ENCODE measurements at regions not wholly inside any gene's neighbourhood (a gene's known extent, or its start where the extent isn't known, plus 50 kb on each side); places are given as distances from the start of the nearest gene placed in this dataset.
"Not testable (repeated sequence)": the region's sequence is repeated elsewhere in the genome, so short reads cannot be mapped to it uniquely, and the experiment has no call there.

DNA sequence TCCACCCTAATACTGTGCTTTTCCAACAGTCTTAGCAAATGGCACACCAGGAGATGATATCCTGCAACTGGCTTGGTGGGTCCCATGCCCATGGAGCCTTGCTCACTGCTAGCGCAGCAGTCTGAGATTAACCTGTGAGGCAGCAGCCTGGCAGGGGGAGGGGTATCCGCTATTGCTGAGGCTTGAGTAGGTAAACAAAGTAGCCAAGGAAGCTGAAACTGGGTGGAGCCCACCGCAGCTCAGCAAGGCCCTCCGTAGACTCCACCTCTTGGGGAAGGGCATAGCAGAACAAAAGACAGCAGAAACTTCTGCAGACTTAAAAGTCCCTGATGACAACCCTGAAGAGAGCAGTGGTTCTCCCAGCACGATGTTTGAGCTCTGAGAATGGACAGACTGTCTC lies 399.0 kb downstream of the CCSER2 start (continued):
- TF ChIP-seq, protein P1, sequence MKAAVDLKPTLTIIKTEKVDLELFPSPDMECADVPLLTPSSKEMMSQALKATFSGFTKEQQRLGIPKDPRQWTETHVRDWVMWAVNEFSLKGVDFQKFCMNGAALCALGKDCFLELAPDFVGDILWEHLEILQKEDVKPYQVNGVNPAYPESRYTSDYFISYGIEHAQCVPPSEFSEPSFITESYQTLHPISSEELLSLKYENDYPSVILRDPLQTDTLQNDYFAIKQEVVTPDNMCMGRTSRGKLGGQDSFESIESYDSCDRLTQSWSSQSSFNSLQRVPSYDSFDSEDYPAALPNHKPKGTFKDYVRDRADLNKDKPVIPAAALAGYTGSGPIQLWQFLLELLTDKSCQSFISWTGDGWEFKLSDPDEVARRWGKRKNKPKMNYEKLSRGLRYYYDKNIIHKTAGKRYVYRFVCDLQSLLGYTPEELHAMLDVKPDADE (IDR thresholded peaks at IDR 0.05) = no peak
- no peak for TF ChIP-seq POLR2AphosphoS5 (IDR thresholded peaks at IDR 0.05; ENCODE audit: low read depth)
- TF ChIP-seq, protein P2, sequence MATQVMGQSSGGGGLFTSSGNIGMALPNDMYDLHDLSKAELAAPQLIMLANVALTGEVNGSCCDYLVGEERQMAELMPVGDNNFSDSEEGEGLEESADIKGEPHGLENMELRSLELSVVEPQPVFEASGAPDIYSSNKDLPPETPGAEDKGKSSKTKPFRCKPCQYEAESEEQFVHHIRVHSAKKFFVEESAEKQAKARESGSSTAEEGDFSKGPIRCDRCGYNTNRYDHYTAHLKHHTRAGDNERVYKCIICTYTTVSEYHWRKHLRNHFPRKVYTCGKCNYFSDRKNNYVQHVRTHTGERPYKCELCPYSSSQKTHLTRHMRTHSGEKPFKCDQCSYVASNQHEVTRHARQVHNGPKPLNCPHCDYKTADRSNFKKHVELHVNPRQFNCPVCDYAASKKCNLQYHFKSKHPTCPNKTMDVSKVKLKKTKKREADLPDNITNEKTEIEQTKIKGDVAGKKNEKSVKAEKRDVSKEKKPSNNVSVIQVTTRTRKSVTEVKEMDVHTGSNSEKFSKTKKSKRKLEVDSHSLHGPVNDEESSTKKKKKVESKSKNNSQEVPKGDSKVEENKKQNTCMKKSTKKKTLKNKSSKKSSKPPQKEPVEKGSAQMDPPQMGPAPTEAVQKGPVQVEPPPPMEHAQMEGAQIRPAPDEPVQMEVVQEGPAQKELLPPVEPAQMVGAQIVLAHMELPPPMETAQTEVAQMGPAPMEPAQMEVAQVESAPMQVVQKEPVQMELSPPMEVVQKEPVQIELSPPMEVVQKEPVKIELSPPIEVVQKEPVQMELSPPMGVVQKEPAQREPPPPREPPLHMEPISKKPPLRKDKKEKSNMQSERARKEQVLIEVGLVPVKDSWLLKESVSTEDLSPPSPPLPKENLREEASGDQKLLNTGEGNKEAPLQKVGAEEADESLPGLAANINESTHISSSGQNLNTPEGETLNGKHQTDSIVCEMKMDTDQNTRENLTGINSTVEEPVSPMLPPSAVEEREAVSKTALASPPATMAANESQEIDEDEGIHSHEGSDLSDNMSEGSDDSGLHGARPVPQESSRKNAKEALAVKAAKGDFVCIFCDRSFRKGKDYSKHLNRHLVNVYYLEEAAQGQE (IDR thresholded peaks at IDR 0.05; ENCODE audit: unreplicated experiment) = no peak
- TF ChIP-seq, protein P3, sequence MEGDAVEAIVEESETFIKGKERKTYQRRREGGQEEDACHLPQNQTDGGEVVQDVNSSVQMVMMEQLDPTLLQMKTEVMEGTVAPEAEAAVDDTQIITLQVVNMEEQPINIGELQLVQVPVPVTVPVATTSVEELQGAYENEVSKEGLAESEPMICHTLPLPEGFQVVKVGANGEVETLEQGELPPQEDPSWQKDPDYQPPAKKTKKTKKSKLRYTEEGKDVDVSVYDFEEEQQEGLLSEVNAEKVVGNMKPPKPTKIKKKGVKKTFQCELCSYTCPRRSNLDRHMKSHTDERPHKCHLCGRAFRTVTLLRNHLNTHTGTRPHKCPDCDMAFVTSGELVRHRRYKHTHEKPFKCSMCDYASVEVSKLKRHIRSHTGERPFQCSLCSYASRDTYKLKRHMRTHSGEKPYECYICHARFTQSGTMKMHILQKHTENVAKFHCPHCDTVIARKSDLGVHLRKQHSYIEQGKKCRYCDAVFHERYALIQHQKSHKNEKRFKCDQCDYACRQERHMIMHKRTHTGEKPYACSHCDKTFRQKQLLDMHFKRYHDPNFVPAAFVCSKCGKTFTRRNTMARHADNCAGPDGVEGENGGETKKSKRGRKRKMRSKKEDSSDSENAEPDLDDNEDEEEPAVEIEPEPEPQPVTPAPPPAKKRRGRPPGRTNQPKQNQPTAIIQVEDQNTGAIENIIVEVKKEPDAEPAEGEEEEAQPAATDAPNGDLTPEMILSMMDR (conservative IDR thresholded peaks at IDR 0.05; ENCODE audit: low read depth in 2 of 2) = no peak

DNA sequence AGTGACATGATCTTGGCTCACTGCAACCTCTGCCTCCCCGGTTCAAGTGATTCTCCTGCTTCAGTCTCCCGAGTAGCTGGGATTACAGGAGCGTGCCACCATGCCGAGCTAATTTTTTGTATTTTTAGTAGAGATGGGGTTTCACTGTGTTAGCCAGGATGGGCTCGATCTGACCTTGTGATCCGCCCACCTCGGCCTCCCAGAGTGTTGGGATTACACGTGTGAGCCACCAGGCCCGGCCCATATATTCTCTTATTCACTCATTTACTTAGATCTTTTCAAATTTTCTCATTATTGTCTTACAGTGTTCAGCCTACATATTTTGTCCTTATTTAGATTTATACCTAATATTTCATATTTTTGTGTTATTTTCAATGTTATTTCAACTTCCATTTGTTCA lies 410.7 kb downstream of the CCSER2 start:
- H4K20me1 ChIP-seq (replicated peaks; ENCODE audit: insufficient read depth); H3K79me2 ChIP-seq (replicated peaks; ENCODE audit: insufficient read depth); H2AFZ ChIP-seq; H3K4me3 Mint-ChIP-seq; H3K27ac Mint-ChIP-seq; H3K9me2 ChIP-seq (ENCODE audit: insufficient read depth); H3K4me2 ChIP-seq; H3K27me3 Mint-ChIP-seq (ENCODE audit: insufficient read depth, low read depth, poor library complexity); H3K27me3 ChIP-seq (ENCODE audit: insufficient read depth); H3K4me1 Mint-ChIP-seq; ATAC-seq; H3K4me3 ChIP-seq; H3K36me3 Mint-ChIP-seq (ENCODE audit: low read depth); H3F3A ChIP-seq (replicated peaks; ENCODE audit: low read depth); H3K4me1 ChIP-seq (ENCODE audit: insufficient read depth); H3K27ac ChIP-seq (ENCODE audit: low read depth); H3K36me3 ChIP-seq (ENCODE audit: insufficient read depth); H3K9me3 Mint-ChIP-seq; DNase-seq (ENCODE audit: low spot score): not testable (repeated sequence)

DNA sequence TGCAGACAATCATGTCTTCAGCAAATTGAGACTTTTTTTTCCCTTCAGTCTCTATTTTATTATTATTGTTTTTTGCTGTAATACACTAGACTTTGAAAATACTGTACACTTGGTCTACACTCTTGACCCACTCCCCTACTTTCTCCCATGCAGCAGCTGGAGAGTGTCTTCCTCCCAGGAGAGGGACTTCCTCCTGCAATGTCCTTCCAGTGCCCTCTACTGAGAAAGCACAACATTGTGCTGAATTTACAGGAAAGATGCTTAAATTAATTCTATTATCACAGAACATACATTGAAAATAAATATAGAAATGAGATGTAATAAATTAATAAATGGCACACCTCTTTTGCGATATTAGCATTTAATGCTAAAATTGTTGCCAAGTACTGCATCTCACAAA lies 411.3 kb downstream of the CCSER2 start:
- Mint-ChIP-seq H3K4me3 (no peak overlapping the region), H3K27ac (no peak overlapping the region), H3K4me1 (no peaks in the 10 kb centered on the region), H3K9me3 (no peaks in the 10 kb centered on the region; the same call in 2 of the 3 replicates), H3K27me3 (ENCODE audit: insufficient read depth, low read depth, poor library complexity) (no peaks in the 10 kb centered on the region), H3K36me3 (ENCODE audit: low read depth) (no peaks in the 10 kb centered on the region)
- no peaks in the 10 kb centered on the region for H3K79me2 ChIP-seq (replicated peaks; ENCODE audit: insufficient read depth)
- ATAC-seq (no peak), DNase-seq (ENCODE audit: low spot score) (no peak)
- H2AFZ ChIP-seq = no peak overlapping the region
- H3K27me3 ChIP-seq (ENCODE audit: insufficient read depth) = no peaks in the 10 kb centered on the region
- H3K4me3 ChIP-seq = no peak overlapping the region
- H3K27ac ChIP-seq (ENCODE audit: low read depth) = no peak overlapping the region
- H3K9me2 ChIP-seq (ENCODE audit: insufficient read depth) = no peaks in the 10 kb centered on the region
- no peak overlapping the region for H3K4me2 ChIP-seq
- H3K36me3 ChIP-seq (ENCODE audit: insufficient read depth) = no peaks in the 10 kb centered on the region
- H4K20me1 ChIP-seq (replicated peaks; ENCODE audit: insufficient read depth) = no peaks in the 10 kb centered on the region
- H3F3A ChIP-seq (replicated peaks; ENCODE audit: low read depth) = no peaks in the 10 kb centered on the region
- no peaks in the 10 kb centered on the region for H3K4me1 ChIP-seq (ENCODE audit: insufficient read depth)
- TF ChIP-seq ZNF114 (CRISPR knock-in tag; IDR thresholded peaks at IDR 0.05) (no peak), CREB1 (CRISPR knock-in tag; IDR thresholded peaks at IDR 0.05; ENCODE audit: low read depth) (no peak)
- TF ChIP-seq, protein P4, sequence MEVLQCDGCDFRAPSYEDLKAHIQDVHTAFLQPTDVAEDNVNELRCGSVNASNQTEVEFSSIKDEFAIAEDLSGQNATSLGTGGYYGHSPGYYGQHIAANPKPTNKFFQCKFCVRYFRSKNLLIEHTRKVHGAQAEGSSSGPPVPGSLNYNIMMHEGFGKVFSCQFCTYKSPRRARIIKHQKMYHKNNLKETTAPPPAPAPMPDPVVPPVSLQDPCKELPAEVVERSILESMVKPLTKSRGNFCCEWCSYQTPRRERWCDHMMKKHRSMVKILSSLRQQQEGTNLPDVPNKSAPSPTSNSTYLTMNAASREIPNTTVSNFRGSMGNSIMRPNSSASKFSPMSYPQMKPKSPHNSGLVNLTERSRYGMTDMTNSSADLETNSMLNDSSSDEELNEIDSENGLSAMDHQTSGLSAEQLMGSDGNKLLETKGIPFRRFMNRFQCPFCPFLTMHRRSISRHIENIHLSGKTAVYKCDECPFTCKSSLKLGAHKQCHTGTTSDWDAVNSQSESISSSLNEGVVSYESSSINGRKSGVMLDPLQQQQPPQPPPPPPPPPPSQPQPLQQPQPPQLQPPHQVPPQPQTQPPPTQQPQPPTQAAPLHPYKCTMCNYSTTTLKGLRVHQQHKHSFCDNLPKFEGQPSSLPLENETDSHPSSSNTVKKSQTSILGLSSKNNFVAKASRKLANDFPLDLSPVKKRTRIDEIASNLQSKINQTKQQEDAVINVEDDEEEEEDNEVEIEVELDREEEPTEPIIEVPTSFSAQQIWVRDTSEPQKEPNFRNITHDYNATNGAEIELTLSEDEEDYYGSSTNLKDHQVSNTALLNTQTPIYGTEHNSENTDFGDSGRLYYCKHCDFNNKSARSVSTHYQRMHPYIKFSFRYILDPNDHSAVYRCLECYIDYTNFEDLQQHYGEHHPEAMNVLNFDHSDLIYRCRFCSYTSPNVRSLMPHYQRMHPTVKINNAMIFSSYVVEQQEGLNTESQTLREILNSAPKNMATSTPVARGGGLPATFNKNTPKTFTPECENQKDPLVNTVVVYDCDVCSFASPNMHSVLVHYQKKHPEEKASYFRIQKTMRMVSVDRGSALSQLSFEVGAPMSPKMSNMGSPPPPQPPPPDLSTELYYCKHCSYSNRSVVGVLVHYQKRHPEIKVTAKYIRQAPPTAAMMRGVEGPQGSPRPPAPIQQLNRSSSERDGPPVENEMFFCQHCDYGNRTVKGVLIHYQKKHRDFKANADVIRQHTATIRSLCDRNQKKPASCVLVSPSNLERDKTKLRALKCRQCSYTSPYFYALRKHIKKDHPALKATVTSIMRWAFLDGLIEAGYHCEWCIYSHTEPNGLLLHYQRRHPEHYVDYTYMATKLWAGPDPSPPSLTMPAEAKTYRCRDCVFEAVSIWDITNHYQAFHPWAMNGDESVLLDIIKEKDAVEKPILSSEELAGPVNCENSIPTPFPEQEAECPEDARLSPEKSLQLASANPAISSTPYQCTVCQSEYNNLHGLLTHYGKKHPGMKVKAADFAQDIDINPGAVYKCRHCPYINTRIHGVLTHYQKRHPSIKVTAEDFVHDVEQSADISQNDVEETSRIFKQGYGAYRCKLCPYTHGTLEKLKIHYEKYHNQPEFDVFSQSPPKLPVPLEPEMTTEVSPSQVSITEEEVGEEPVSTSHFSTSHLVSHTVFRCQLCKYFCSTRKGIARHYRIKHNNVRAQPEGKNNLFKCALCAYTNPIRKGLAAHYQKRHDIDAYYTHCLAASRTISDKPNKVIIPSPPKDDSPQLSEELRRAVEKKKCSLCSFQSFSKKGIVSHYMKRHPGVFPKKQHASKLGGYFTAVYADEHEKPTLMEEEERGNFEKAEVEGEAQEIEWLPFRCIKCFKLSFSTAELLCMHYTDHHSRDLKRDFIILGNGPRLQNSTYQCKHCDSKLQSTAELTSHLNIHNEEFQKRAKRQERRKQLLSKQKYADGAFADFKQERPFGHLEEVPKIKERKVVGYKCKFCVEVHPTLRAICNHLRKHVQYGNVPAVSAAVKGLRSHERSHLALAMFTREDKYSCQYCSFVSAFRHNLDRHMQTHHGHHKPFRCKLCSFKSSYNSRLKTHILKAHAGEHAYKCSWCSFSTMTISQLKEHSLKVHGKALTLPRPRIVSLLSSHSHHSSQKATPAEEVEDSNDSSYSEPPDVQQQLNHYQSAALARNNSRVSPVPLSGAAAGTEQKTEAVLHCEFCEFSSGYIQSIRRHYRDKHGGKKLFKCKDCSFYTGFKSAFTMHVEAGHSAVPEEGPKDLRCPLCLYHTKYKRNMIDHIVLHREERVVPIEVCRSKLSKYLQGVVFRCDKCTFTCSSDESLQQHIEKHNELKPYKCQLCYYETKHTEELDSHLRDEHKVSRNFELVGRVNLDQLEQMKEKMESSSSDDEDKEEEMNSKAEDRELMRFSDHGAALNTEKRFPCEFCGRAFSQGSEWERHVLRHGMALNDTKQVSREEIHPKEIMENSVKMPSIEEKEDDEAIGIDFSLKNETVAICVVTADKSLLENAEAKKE (CRISPR knock-in tag; IDR thresholded peaks at IDR 0.05) = no peak

Data from GM23338 (cell line).